ENCODE measurements at regions not wholly inside any gene's neighbourhood (a gene's known extent, or its start where the extent isn't known, plus 50 kb on each side); places are given as distances from the start of the nearest gene placed in this dataset.
"Not testable (repeated sequence)": the region's sequence is repeated elsewhere in the genome, so short reads cannot be mapped to it uniquely, and the experiment has no call there.

GRCh38 chr4:115452229-115452628 lies 338.8 kb upstream of the NDST4 start:
- not testable (repeated sequence) for H3K4me1 ChIP-seq (ENCODE audit: control insufficient read depth in 1 of 2, insufficient read depth in 2 of 2, low read length in 2 of 2); H3K9me3 ChIP-seq (ENCODE audit: control insufficient read depth in 1 of 2, low read length in 2 of 2); H3K27ac ChIP-seq (ENCODE audit: low read length); H3K4me3 ChIP-seq (ENCODE audit: low read depth in 1 of 2, low read length in 2 of 2); H3K27me3 ChIP-seq (ENCODE audit: low read depth, low read length); H3K36me3 ChIP-seq (ENCODE audit: control insufficient read depth in 1 of 2, insufficient read depth in 2 of 2, low read length in 2 of 2)

GRCh38 chr4:115437739-115438138 lies 324.3 kb upstream of the NDST4 start:
- no peak overlapping the region for H3K4me3 ChIP-seq (ENCODE audit: low read depth in 1 of 2, low read length in 2 of 2)
- no peaks in the 10 kb centered on the region for H3K9me3 ChIP-seq (ENCODE audit: control insufficient read depth in 1 of 2, low read length in 2 of 2)
- H3K27ac ChIP-seq (ENCODE audit: low read length): no peak overlapping the region
- H3K27me3 ChIP-seq (ENCODE audit: low read depth, low read length): no peaks in the 10 kb centered on the region
- no peaks in the 10 kb centered on the region for H3K36me3 ChIP-seq (ENCODE audit: control insufficient read depth in 1 of 2, insufficient read depth in 2 of 2, low read length in 2 of 2)
- no peaks in the 10 kb centered on the region for H3K4me1 ChIP-seq (ENCODE audit: control insufficient read depth in 1 of 2, insufficient read depth in 2 of 2, low read length in 2 of 2)

GRCh38 chr4:115433491-115433890 lies 320.1 kb upstream of the NDST4 start:
- H3K27me3 ChIP-seq (ENCODE audit: low read depth, low read length): no peaks in the 10 kb centered on the region

GRCh38 chr4:115430024-115430423 lies 316.6 kb upstream of the NDST4 start:
- no peaks in the 10 kb centered on the region for H3K9me3 ChIP-seq (ENCODE audit: control insufficient read depth in 1 of 2, low read length in 2 of 2)
- H3K36me3 ChIP-seq (ENCODE audit: control insufficient read depth in 1 of 2, insufficient read depth in 2 of 2, low read length in 2 of 2): no peaks in the 10 kb centered on the region
- H3K4me3 ChIP-seq (ENCODE audit: low read depth in 1 of 2, low read length in 2 of 2): no peak overlapping the region
- H3K27me3 ChIP-seq (ENCODE audit: low read depth, low read length): no peaks in the 10 kb centered on the region
- no peak overlapping the region for H3K27ac ChIP-seq (ENCODE audit: low read length)
- no peaks in the 10 kb centered on the region for H3K4me1 ChIP-seq (ENCODE audit: control insufficient read depth in 1 of 2, insufficient read depth in 2 of 2, low read length in 2 of 2)

More at GRCh38 chr4:115433491-115433890, 320.1 kb upstream of the NDST4 start:
- H3K36me3 ChIP-seq (ENCODE audit: control insufficient read depth in 1 of 2, insufficient read depth in 2 of 2, low read length in 2 of 2): no peaks in the 10 kb centered on the region
- no peak overlapping the region for H3K27ac ChIP-seq (ENCODE audit: low read length)
- no peak overlapping the region for H3K4me3 ChIP-seq (ENCODE audit: low read depth in 1 of 2, low read length in 2 of 2)
- no peaks in the 10 kb centered on the region for H3K4me1 ChIP-seq (ENCODE audit: control insufficient read depth in 1 of 2, insufficient read depth in 2 of 2, low read length in 2 of 2)
- no peaks in the 10 kb centered on the region for H3K9me3 ChIP-seq (ENCODE audit: control insufficient read depth in 1 of 2, low read length in 2 of 2)

DNA sequence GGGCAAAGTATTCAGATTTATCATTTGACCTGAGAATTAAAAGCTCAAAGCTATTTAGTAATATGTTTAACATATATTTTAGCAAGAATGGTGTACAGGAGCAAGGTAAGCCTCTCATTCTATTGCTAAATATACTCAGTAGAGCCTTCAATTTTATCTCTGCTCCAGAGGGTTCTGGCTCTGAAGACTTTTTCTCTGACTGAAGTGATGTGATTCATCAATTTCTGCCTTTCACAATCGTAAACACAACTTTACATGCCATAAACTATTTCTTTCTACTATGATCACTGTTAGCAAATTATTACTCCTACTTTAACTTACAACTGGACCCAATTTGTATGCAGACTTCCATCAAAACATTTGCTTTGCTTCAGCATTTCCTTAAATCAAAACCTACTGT lies 315.0 kb upstream of the NDST4 start:
- Histone ChIP-seq H3K4me3 (ENCODE audit: low read depth in 1 of 2, low read length in 2 of 2) (no peak overlapping the region), H3K36me3 (ENCODE audit: control insufficient read depth in 1 of 2, insufficient read depth in 2 of 2, low read length in 2 of 2) (no peaks in the 10 kb centered on the region), H3K27ac (ENCODE audit: low read length) (no peak overlapping the region), H3K9me3 (ENCODE audit: control insufficient read depth in 1 of 2, low read length in 2 of 2) (no peaks in the 10 kb centered on the region), H3K4me1 (ENCODE audit: control insufficient read depth in 1 of 2, insufficient read depth in 2 of 2, low read length in 2 of 2) (no peaks in the 10 kb centered on the region), H3K27me3 (ENCODE audit: low read depth, low read length) (no peaks in the 10 kb centered on the region)

GRCh38 chr4:115424852-115425251 lies 311.4 kb upstream of the NDST4 start:
- no peaks in the 10 kb centered on the region for H3K4me1 ChIP-seq (ENCODE audit: control insufficient read depth in 1 of 2, insufficient read depth in 2 of 2, low read length in 2 of 2)

DNA sequence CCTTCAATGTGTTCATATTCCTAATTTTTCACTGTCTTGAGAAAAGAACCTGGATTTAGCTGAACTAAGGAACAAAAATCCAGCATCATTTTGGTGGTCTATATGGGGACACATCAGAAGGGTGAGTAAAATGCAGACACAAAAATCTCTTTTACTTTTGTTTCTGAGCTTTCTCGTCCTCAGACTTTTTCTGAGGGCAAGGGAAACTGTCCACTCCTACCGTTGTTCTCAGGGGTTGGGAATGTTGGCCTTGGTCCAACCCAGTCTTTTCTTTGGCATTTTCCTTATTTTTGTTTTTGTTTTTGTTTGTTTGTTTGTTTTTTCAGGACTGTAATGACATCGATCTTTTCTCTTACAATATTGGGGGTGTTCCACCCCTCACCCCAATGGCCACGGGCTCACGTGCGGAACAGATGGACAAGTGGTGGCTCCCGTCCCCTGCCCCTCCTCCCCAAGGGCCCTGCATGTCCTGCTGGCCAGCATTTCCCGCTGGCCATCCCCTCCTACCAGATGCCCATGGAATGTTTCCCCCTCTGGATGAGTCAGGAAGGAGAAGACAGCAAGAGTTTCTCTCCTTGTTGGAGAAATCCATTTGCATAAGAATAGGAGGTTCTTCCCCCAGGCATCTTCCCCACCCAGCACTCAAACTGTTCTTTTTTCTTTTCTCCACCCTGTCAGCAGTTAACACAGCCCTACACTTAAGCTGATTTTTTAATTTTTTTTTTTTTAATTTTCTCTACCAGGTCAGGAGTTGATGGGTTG lies 305.4 kb upstream of the NDST4 start:
- Histone ChIP-seq H3K27me3 (ENCODE audit: low read depth, low read length) (no peaks in the 10 kb centered on the region), H3K36me3 (ENCODE audit: control insufficient read depth in 1 of 2, insufficient read depth in 2 of 2, low read length in 2 of 2) (no peaks in the 10 kb centered on the region), H3K27ac (ENCODE audit: low read length) (no peak overlapping the region), H3K9me3 (ENCODE audit: control insufficient read depth in 1 of 2, low read length in 2 of 2) (peaks cover 0 to 6% of the 10 kb centered on the region in 2 donors), H3K4me1 (ENCODE audit: control insufficient read depth in 1 of 2, insufficient read depth in 2 of 2, low read length in 2 of 2) (no peaks in the 10 kb centered on the region), H3K4me3 (ENCODE audit: low read depth in 1 of 2, low read length in 2 of 2) (no peak overlapping the region)

More at GRCh38 chr4:115424852-115425251, 311.4 kb upstream of the NDST4 start:
- Histone ChIP-seq H3K9me3 (ENCODE audit: control insufficient read depth in 1 of 2, low read length in 2 of 2) (peaks cover 0 to 2% of the 10 kb centered on the region in 2 donors), H3K36me3 (ENCODE audit: control insufficient read depth in 1 of 2, insufficient read depth in 2 of 2, low read length in 2 of 2) (no peaks in the 10 kb centered on the region), H3K27me3 (ENCODE audit: low read depth, low read length) (no peaks in the 10 kb centered on the region), H3K27ac (ENCODE audit: low read length) (no peak overlapping the region), H3K4me3 (ENCODE audit: low read depth in 1 of 2, low read length in 2 of 2) (no peak overlapping the region)

DNA sequence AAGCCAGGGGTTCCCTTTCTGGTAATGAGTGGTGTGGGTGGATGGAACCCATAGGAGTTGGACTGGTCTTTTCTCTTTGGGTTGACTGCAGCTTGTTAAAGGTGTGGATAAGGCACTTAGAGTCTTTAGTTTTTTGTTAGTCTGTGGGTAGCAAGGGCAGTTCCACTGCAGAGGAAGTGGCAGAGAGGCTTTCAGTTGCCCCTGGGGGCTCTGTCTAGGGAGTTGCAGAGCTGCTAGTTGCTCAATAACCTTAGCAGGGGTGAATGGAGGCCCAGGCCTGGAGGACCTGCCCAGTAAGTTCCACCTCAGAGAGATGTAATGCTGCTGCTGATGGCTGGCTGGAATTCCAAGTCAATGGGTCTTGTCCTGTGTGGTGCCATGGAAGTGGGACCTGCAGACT lies 282.6 kb upstream of the NDST4 start:
- no peak overlapping the region for H3K27ac ChIP-seq (ENCODE audit: low read length)
- H3K9me3 ChIP-seq (ENCODE audit: control insufficient read depth in 1 of 2, low read length in 2 of 2): no peaks in the 10 kb centered on the region
- no peaks in the 10 kb centered on the region for H3K36me3 ChIP-seq (ENCODE audit: control insufficient read depth in 1 of 2, insufficient read depth in 2 of 2, low read length in 2 of 2)
- H3K4me3 ChIP-seq (ENCODE audit: low read depth in 1 of 2, low read length in 2 of 2): no peak overlapping the region
- no peaks in the 10 kb centered on the region for H3K27me3 ChIP-seq (ENCODE audit: low read depth, low read length)
- H3K4me1 ChIP-seq (ENCODE audit: control insufficient read depth in 1 of 2, insufficient read depth in 2 of 2, low read length in 2 of 2): no peaks in the 10 kb centered on the region

- H3K36me3 ChIP-seq (ENCODE audit: control insufficient read depth in 1 of 2, insufficient read depth in 2 of 2, low read length in 2 of 2): no peaks in the 10 kb centered on the region
- H3K4me3 ChIP-seq (ENCODE audit: low read depth in 1 of 2, low read length in 2 of 2): no peak overlapping the region
- no peak overlapping the region for H3K27ac ChIP-seq (ENCODE audit: low read length)
- no peaks in the 10 kb centered on the region for H3K4me1 ChIP-seq (ENCODE audit: control insufficient read depth in 1 of 2, insufficient read depth in 2 of 2, low read length in 2 of 2)
- H3K9me3 ChIP-seq (ENCODE audit: control insufficient read depth in 1 of 2, low read length in 2 of 2): no peaks in the 10 kb centered on the region
- H3K27me3 ChIP-seq (ENCODE audit: low read depth, low read length): no peaks in the 10 kb centered on the region
Measured at GRCh38 chr4:115376866-115377265, 263.4 kb upstream of the NDST4 start.

- Histone ChIP-seq H3K36me3 (ENCODE audit: control insufficient read depth in 1 of 2, insufficient read depth in 2 of 2, low read length in 2 of 2) (no peaks in the 10 kb centered on the region), H3K4me1 (ENCODE audit: control insufficient read depth in 1 of 2, insufficient read depth in 2 of 2, low read length in 2 of 2) (no peaks in the 10 kb centered on the region), H3K4me3 (ENCODE audit: low read depth in 1 of 2, low read length in 2 of 2) (no peak overlapping the region), H3K27ac (ENCODE audit: low read length) (no peak overlapping the region), H3K9me3 (ENCODE audit: control insufficient read depth in 1 of 2, low read length in 2 of 2) (no peaks in the 10 kb centered on the region), H3K27me3 (ENCODE audit: low read depth, low read length) (no peaks in the 10 kb centered on the region)
Measured at GRCh38 chr4:115374621-115375020, 261.2 kb upstream of the NDST4 start.

GRCh38 chr4:115370490-115370889 lies 257.1 kb upstream of the NDST4 start:
- no peaks in the 10 kb centered on the region for H3K36me3 ChIP-seq (ENCODE audit: control insufficient read depth in 1 of 2, insufficient read depth in 2 of 2, low read length in 2 of 2)
- no peak overlapping the region for H3K27ac ChIP-seq (ENCODE audit: low read length)
- H3K9me3 ChIP-seq (ENCODE audit: control insufficient read depth in 1 of 2, low read length in 2 of 2): no peaks in the 10 kb centered on the region
- H3K4me1 ChIP-seq (ENCODE audit: control insufficient read depth in 1 of 2, insufficient read depth in 2 of 2, low read length in 2 of 2): no peaks in the 10 kb centered on the region
- H3K4me3 ChIP-seq (ENCODE audit: low read depth in 1 of 2, low read length in 2 of 2): no peak overlapping the region
- H3K27me3 ChIP-seq (ENCODE audit: low read depth, low read length): no peaks in the 10 kb centered on the region

DNA sequence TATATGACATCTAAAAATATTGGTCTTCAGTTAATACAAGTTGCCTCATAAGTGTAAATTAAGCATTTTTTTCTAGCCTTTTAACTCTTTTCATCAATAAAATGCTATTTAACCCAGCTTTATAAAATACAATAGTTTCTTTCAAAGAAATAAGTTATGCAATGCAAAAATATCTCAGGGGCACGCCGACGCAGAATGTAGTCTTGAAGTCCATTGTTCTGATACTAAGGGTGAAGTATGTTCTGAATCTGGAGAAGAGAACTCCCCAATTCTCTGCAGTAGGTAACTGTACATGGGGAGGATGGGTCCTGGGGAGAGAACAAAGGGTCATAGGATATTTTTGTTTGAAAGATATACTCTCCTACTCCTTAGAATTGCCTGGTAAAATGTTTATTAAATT lies 256.6 kb upstream of the NDST4 start:
- Histone ChIP-seq H3K27me3 (ENCODE audit: low read depth, low read length) (no peaks in the 10 kb centered on the region), H3K4me1 (ENCODE audit: control insufficient read depth in 1 of 2, insufficient read depth in 2 of 2, low read length in 2 of 2) (no peaks in the 10 kb centered on the region), H3K36me3 (ENCODE audit: control insufficient read depth in 1 of 2, insufficient read depth in 2 of 2, low read length in 2 of 2) (no peaks in the 10 kb centered on the region), H3K4me3 (ENCODE audit: low read depth in 1 of 2, low read length in 2 of 2) (no peak overlapping the region), H3K27ac (ENCODE audit: low read length) (no peak overlapping the region), H3K9me3 (ENCODE audit: control insufficient read depth in 1 of 2, low read length in 2 of 2) (no peaks in the 10 kb centered on the region)
